ENCODE measurements at regions not wholly inside any gene's neighbourhood (a gene's known extent, or its start where the extent isn't known, plus 50 kb on each side); places are given as distances from the start of the nearest gene placed in this dataset.

- no peak overlapping the region for H3K27ac ChIP-seq
- no peak for TF ChIP-seq CTCF (conservative IDR thresholded peaks at IDR 0.05)
- no peak for TF ChIP-seq ZFX (IDR thresholded peaks at IDR 0.05)
Observed at GRCh38 chr14:98056946-98057345, 1215.1 kb downstream of the BCL11B start.

GRCh38 chr14:98059106-98059505, 1212.9 kb downstream of the BCL11B start:
- H3K27ac ChIP-seq, result no peak overlapping the region
- no peak for TF ChIP-seq ZFX (IDR thresholded peaks at IDR 0.05)

GRCh38 chr14:98062083-98062482, 1209.9 kb downstream of the BCL11B start:
- no peak for TF ChIP-seq CTCF (conservative IDR thresholded peaks at IDR 0.05)
- TF ChIP-seq ZFX (IDR thresholded peaks at IDR 0.05), result no peak
- no peak overlapping the region for H3K27ac ChIP-seq

- TF ChIP-seq ZFX (IDR thresholded peaks at IDR 0.05), result no peak
- TF ChIP-seq CTCF (conservative IDR thresholded peaks at IDR 0.05), result no peak
- no peak overlapping the region for H3K27ac ChIP-seq
Observed at GRCh38 chr14:98069712-98070171, 1202.3 kb downstream of the BCL11B start.

GRCh38 chr14:98070536-98070935, 1201.5 kb downstream of the BCL11B start:
- no peak overlapping the region for H3K27ac ChIP-seq
- TF ChIP-seq ZFX (IDR thresholded peaks at IDR 0.05), result no peak
- no peak for TF ChIP-seq CTCF (conservative IDR thresholded peaks at IDR 0.05)

GRCh38 chr14:98074111-98074510, 1197.9 kb downstream of the BCL11B start:
- H3K27ac ChIP-seq, result no peak overlapping the region

GRCh38 chr14:98077176-98077575, 1194.8 kb downstream of the BCL11B start:
- TF ChIP-seq CTCF (conservative IDR thresholded peaks at IDR 0.05) (no peak), ZFX (IDR thresholded peaks at IDR 0.05) (no peak)
- no peak overlapping the region for H3K27ac ChIP-seq

More at GRCh38 chr14:98074111-98074510, 1197.9 kb downstream of the BCL11B start:
- TF ChIP-seq ZFX (IDR thresholded peaks at IDR 0.05) (no peak), CTCF (conservative IDR thresholded peaks at IDR 0.05) (no peak)

GRCh38 chr14:98082833-98083232, 1189.2 kb downstream of the BCL11B start:
- TF ChIP-seq CTCF (conservative IDR thresholded peaks at IDR 0.05) (no peak), ZFX (IDR thresholded peaks at IDR 0.05) (no peak)
- H3K27ac ChIP-seq, result no peak overlapping the region
